ENCODE measurements at regions not wholly inside any gene's neighbourhood (a gene's known extent, or its start where the extent isn't known, plus 50 kb on each side); places are given as distances from the start of the nearest gene placed in this dataset.
"Not testable (repeated sequence)": the region's sequence is repeated elsewhere in the genome, so short reads cannot be mapped to it uniquely, and the experiment has no call there.

DNA sequence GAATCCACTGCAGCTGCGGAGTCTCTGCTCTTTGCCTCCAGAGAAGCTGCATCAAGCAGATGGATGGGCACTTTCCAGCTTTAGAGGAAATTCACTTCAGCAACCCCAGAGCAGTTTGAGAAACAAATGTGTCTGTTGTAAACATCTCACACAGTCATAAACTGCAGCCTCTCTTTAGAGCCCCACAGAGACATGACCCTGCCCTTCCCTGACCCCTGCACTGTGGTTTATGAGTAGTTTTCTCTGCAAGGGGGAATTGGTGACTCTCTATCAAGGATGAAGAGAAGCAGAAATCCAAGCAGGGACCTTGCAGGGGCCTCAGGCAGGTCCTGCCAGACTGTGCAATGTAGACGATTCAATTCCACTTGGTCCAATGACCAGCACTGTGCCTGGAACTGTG lies 160.2 kb downstream of the SH2D4B start:
- no peak for DNase-seq (ENCODE audit: low read depth)

DNA sequence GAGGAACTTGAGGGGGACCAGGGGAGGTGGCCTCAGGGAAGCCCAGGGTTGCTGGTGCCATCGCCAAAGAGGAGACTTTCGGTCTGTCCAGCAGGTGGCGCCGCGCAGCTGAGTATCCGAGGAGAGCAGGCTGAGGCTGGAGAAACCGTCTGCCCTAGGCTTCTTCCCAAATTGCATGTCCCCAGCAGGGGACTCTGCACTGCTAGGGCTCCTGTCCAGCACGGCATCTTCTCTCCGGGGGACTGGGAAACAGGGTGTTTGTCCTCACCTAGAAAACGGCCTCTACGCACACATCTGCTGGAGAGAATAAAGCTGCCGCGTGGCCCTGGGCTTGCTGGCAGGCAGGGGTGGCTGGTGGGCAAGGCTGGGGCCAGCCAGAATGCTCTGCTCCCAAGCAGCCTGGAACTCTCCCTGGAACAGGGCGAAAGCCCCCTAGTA lies 161.9 kb downstream of the SH2D4B start:
- DNase-seq (ENCODE audit: low read depth) = peak; percentile 12

DNA sequence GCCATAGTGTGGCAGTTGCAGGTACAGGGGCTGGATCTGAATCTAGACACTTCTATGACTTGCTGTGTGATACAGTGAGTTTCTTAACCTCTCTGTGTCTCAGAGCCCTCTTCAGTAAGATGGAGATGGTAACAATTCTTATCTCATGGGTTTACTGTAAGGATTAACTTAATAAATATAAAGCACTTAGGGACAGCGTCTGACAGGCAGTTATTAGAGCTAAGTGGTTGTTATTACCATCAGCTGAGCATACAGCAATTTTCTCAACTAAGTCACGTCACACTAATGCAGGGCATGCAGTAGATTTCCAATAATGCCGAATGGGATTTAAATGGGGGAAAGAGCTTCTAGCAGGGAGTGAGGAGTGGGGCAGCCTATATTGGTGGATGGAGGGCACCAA lies 162.6 kb downstream of the SH2D4B start:
- no peak for DNase-seq (ENCODE audit: low read depth)

DNA sequence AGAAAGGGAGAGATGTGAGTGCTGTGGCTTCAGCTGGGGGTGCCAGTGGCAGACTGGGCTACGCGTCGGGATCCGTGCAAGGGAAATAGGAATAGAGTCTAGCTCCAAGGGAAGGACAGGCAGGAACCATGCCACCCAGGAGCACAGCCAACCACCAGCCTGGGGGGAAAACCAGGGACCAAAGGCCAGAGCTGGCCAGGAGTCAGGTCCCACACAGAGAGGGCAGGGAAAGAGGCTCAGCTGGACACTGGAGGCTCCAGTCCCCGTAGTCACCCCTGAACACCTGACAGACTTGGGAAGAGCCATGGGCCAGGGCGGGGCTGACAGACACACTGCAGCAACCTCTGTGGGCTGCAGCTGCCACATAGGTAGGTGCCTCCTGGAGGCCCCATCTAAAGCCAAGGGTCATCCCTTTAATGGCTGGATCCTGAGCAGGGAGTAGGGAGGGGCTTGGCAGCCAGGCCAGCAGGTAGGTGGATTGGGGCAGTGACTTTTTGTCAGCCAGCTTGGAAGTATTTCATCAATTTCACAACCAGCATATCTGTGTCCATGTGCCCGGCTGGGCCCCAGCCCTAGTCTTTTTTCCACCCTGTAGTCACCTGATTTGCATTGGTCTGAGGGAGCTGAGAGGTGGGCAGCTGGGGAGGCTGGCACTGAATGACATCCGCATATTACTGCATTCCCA lies 163.2 kb downstream of the SH2D4B start:
- no peak for DNase-seq (ENCODE audit: low read depth)

DNA sequence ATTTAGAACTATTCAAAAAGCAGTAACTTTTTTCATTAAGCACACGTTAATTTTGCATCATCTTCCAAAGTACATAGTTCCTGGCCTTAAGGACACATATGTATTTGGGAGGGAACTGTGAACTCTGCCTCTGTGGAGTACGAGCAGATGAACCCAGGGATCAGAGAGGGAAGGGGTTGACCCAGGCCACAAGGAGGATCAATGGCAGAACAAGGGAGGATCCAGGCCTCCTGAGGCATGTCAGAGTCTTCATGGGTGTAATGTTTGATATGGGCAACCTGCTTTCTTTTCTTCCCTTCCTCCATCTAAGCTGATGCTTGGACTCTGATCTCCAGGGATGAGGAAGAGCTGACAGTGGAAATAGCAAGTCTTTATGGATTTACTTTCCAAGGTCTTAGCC lies 164.0 kb downstream of the SH2D4B start:
- DNase-seq (ENCODE audit: low read depth) = no peak

DNA sequence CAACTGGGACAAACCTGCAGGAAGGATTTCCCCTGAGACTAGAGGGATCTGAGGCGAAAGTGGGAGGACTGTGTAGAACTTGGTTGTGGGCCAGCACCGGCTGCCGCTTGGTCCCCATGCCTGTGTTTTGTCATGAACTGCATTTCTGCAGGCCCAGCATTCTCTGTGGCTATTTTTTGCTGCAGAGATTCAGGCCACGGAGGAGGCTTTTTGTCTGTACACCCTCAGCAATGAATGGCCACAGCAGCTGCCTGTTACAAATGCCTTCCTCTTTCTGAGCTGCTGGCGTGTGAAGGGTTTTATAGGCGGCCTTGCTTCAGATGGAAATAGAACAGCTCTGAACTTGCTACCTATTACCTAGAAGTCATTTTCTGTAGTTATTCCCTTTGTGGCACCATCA lies 164.4 kb downstream of the SH2D4B start:
- DNase-seq (ENCODE audit: low read depth) = no peak

DNA sequence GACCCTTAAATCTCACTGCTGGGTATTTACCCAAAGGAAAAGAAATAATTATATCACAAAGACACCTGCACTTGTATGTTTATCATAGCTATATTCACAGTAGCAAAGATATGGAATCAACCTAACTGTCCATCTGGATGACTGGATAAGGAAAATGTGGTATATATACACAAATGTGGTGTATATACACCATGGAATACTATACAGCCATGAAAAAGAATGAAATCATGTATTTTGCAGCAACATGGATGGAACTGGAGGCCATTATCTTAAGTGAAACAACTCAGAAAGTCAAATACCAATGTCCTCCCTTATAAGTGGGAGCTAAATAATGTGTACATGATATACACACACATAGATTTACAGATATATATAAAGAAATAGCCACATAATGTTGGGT lies 168.2 kb downstream of the SH2D4B start:
- no peak for DNase-seq (ENCODE audit: low read depth)

DNA sequence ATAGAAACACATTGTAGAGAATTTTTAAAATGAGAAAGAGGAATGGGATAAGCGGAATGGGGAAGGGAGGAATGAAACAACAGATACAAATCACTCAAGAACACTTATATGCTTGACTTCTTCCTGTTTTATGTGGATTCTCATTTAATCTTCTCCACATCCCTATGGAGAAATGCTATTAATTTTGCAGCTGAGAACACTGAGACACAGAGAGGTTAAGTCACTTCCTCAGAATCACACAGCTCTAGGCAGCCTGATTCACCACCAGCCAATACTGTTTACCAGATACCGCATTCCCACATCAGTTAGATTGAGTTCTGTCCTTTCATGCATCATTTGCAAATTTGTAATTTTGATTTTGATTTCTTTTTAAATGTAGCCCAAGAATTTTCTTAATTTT lies 170.5 kb downstream of the SH2D4B start:
- DNase-seq (ENCODE audit: low read depth) = no peak

DNA sequence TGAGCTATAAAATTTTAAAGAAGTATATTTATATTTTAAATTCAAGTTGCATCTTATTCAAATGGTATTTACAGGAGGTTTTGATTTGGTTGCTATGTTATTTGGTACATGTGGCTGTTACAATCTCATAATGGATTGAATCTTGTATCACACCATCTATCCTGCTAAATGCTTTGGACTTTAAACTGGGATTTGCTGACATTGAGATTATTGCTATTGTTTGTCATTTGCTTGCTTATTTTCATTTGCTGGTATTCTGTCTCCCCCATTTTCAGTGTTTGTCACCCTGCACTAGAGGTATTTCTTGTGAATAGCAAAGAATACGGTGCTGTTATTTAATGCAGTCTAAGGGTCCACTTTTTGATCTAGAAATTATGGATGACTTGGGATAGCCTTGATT lies 171.1 kb downstream of the SH2D4B start:
- no peak for DNase-seq (ENCODE audit: low read depth)

DNA sequence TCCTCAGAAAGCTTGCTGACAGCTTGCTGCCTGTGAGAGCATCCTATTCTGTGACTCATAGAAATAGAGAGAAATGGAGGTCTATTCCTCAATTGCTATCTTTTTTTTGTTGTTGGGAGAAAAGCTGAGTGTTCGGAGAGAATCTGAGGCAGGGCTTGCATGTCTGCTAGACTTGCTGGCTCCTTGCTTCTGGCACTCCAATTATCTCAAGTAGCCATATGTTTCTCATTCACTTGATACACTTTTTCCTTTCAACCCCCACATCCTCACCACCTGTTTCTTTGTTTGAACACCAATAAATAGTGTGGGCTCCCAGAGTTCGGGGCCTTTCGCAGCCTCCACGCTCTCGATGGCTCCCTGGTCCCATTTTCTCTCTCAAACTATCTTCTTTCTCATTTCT lies 172.2 kb downstream of the SH2D4B start:
- no peak for DNase-seq (ENCODE audit: low read depth)

DNA sequence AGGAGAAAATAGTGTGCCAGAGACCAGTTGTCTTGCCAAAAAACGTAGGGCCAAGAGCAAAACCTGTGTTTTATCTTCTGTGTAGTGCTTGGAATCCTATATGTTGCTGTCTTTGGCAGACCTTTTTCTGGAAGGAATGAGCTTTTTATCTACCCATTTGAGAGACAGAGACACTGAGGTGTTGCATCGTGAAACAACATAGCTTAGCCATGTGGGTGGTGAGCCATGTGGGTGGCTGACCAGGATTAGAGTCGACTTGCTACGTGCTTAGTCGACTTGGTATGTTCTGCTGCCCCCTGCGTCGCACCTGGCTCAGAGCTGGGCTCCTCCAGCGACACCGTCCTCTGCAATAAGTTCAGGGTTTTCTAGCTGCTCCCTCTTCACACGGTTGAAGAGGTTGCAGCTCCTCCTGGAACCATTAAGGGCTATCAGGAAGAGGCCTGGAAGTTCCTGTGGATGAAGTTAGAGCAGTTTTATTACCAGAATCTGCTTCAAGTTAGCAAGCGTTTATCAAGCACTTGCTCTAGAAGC lies 175.8 kb downstream of the SH2D4B start:
- no peak for DNase-seq (ENCODE audit: low read depth)

DNA sequence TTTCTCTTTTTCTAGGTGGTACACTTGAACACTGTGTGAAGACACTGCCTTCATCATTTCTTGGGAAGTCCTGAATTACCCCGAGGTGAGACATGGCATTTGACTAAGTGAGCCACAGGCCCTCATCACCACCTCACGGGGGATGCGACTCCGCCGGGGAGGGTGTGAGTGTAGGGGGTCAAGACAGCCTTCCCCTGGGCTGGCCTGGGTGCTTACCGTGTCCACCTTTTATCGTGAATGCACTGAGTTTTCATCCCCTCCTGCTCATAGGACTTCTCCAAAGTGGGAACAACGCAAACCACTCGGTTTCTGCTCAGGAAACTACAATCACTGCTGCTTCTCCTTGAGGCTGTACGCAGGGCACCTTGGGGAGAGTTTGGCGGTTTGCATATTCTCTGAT lies 176.9 kb downstream of the SH2D4B start:
- DNase-seq (ENCODE audit: low read depth) = no peak

DNA sequence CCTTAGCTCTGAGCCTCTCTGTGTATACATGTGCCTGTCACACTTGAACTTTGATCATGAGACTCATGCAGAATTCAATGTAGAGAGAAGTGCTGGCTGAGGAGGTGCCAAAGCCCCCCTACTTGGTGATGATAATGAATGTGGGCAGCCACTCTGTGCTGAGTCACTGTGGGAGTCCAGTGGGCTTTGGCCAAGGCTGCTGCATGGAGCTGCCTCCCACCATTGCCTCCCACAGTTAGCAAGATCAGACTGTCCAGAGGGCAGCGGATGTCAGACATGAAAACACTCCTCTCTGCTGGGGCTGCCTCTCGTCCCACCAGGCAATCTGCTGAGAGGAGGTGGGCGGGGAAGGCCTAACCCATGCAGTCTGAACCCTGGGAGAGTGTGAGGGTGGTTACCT lies 180.3 kb downstream of the SH2D4B start:
- DNase-seq (ENCODE audit: low read depth) = no peak

DNA sequence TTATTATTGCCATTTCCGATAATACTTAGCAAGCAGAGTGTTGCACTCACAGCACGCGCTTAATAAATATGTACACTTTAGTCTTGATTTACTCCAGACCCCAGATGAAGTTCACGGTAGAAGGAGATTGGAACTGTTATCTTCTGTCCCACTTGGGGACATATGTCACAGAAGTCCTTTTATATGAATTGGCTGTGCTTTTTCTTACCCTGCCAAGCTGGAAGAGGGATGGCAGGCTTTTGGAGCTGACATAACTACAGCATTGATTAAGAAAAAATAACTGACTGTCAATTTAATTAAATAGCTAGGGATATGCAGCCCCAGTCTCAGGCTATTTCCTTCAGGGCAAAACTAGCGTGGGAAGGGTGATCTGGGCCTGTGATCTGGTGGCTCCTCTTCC lies 182.2 kb downstream of the SH2D4B start:
- no peak for DNase-seq (ENCODE audit: low read depth)

DNA sequence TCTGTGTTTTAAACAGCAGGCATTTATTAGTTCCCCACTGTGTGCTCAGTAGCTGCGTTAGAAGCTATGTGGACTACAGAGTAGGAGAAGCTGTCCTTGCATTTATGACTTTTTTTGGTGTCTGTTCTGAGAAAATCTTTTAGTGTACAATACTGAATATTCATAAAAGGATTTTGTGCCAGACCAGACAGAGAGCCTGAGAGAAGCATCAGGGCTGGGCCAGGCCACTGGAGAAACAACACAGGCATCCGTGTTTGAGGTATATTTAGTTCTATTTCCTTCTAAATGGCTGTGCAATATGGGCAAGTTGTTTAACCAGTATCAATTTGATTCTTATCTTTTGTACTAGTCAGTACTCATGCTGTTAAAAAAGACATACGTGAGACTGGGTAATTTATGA lies 182.8 kb downstream of the SH2D4B start:
- DNase-seq (ENCODE audit: low read depth) = no peak

DNA sequence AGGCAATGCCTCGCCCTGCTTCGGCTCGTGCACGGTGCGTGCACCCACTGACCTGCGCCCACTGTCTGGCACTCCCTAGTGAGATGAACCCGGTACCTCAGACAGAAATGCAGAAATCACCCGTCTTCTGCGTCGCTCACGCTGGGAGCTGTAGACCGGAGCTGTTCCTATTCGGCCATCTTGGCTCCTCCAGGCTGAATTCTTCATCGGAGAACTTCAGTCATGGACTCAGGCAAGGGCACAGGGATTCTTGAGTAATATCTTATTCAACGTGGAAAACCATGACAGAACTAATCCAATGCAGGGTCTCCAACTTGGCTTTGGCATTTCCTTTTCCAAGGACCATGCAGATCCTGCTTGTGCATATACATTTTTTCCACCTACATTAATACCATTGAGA lies 190.7 kb downstream of the SH2D4B start:
- not testable (repeated sequence) for DNase-seq (ENCODE audit: low read depth)

DNA sequence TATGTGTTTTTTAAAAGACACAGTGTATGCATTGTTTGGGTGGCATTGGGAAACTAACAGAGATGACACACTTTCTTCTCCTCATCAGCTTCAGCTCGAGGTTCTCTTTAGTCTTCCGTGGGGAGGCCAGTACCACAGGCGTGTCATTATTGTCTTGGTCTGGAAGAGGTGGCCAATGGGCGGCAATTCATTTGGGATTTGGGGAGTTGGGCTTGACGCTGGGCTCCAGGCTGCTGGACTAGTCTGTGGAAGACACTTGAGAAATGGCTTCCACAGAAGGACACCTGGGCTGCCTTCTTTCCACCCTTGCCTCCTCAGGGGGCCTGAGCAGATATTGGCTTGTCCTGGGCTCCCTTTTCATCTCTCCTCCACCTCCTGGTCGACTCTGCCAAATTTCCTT lies 192.2 kb downstream of the SH2D4B start:
- no peak for DNase-seq (ENCODE audit: low read depth)

DNA sequence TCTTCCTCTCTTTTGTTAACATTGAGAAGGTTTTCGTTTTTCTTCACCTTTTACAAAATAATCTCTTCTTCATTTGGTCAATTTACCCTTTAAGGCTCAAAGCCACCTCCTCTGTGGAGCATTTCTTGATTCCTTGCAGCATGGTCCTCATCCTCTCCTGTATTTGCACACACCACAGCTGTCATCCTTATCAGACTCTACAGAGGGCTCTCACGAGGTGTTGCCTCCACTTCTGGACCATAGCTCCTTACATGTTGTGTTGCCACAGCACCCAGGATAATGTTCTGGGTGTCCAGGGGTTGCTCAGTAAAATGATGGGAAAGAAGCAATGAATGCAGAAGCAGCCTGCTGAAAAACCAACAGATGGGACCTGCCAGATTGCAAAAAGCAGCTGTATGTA lies 192.8 kb downstream of the SH2D4B start:
- DNase-seq (ENCODE audit: low read depth) = no peak

DNA sequence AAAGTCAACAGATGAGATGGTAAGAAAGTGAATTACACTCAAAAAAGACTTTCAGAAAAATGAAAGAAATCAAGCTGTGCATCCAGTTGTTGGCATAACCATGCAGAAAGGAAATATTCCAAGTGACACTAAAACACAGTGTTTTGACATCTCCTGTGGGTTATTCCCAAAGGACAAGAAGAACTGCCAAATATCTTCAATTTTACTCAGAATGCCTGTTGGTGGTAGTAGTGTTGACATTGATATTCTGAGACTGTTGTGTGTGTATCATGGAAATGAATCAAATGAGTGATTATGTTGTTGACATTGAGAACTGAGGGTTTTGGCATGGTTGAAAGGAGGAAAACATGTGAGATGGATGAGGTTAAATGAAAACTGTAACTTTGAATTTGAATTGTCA lies 196.9 kb downstream of the SH2D4B start:
- no peak for DNase-seq (ENCODE audit: low read depth)

DNA sequence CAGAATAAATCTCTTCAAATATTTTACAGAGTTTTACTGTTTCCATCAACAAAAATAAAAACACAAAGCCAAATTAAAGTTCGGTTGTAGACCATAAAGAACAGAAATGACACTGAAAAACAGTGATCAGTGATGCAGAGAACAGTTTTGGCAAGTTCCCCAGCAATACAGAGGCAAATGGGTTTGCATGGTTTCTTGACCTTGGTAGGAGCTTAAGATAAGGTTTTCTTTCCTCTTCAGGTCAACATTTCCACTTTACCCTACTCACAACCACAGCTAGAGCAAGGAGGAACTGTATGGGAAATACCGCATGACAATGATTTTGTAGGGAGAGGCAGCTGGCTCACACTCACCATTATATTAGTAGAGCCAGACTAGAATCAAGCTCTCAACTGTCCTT lies 199.5 kb downstream of the SH2D4B start:
- DNase-seq (ENCODE audit: low read depth) = no peak

DNA sequence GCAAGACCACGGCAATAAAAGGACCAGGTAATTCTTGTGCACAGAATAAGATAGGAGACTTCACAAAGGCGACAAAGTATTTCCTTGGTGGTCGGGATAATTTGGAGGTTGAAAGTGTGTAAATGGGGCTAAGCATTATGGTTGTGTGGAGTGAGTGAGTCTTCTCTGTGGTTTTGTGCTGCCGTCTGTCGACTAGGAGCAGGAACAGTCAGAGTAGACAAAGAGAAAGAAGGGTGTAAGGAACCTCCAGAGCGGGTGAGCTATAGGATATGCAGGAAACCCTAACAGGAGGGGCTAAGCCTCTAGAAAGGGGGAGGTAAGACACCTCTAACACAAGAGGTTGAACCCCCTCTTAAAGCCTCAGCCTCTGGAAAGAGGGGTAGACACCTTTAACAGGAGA lies 201.6 kb downstream of the SH2D4B start:
- DNase-seq (ENCODE audit: low read depth) = no peak

DNA sequence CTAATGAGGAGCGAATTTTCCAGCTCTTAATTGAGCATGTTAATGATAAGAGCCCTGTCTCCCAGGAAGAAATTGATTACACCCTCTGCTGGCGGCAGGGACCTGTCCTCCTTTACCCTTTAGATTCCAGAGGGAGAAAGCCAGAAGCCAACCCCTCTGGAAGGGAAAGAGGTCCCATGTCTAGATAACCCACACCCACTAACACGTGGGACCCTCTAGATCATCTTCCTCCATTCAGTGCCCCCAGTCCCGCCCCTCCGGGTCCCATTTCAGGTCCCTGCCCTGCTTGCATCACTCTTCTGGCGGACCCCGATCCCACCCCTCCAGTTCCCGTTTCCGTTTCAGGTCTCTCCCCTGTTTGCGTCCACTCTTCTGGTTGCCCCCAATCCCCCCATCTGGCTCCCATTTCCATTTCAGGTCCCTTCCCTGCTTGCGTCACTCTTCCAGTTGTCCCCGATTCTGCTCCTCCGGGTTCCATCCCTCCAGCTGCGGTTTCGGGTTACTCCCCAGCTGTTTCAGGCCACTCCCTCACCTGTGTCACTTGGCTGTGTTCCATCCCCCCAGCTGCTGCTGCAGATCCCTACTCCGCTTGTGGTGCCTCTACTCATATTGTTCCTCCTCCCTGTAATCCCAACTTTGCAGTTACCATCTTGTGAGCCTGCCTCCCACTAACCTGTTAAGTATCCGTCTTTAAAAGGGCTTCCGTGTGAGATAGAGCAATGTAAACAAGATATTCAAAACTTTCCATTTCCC lies 202.4 kb downstream of the SH2D4B start:
- no peak for DNase-seq (ENCODE audit: low read depth)

DNA sequence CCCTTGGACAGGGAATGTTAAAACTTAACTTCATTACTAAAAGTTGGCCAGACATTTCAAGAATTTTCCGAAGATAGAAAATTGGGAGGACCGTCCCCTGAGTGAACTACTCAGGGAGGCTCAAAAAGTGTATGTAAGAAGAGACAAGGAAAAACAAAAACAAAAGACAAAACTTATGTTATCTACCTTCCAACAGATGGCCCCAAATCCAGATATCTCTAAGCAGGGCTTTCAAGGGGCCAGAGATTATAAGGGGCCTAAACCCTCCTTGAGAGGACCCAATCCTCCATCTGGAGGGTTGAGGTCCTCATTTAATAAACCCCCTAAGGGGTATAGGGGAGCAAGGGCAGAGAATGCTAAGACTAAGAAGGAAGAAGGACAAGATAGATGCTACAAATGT lies 203.6 kb downstream of the SH2D4B start:
- DNase-seq (ENCODE audit: low read depth) = no peak

DNA sequence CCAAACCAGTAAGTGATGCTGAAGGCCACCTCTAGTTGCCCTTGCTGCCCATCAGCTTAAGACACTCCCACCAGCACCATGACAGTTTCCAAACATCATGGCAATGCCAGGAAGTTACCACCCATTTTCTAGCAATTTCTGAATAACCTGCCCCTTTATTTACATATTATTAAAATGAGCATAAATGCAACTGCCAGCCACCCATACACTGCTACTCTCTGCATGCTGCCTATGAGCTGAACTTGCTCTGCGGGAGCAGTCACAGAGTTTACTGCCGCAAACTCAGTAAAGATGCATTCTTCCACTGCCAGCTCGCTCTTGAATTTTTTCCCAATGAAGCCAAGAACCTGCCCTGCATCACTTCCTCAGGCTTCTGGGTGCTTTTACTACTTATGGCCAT lies 212.6 kb downstream of the SH2D4B start:
- DNase-seq (ENCODE audit: low read depth) = no peak

Data from T-helper 22 cell (primary cell).